Activated CD4-positive, alpha-beta T cell treated with anti-CD3 and anti-CD28 coated beads, Interleukin-2, amount 50 U/mL, for 48 hours (primary cell): ENCODE measurements at regions not wholly inside any gene's neighbourhood (a gene's known extent, or its start where the extent isn't known, plus 50 kb on each side); places are given as distances from the start of the nearest gene placed in this dataset.

Experiments
- DNase-seq, 2 experiments: peaks; one replicate each; pipeline ENCODE4 v3.0.0-alpha.2; 2020

- DNase-seq, result no peak
Measured at GRCh38 chr1:213820362-213821149, 167.2 kb upstream of the PROX1 start.

DNA sequence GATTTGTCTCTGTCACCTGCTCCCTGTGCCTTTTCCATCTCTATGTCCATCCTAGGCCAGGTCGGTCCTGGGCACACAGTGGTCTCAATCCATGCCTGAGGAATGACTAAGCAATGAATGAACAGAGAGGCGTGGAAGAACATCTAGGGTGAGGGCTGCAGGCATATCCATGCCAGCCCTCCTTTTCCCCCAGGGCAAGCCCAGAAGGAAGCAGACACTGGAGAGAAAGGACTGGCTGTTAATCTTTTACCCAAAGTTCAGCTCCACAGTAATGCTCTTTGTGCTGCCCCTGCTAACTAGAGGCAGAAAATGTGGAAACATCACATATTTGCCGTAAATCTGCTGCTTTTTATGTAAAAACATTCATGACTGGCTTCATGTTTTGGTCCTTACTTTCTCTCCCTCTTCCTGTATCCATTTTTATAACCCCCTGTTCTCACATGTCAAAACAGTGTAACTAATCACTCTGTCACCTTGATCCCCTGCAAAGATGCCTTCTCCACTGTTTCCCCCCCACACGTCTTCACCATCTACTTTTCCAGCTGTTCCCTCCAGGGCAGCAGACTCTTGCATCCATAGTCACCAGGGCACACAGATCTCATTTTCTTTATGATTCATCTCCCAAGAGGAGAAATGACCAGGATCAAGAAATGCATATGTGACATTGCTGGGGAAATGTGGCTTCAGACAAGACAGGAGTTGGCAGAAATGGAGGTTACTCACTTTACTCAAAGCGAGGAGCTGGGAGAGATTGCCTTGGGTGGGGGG is 166.4 kb upstream of the PROX1 start:
- no peak for DNase-seq

GRCh38 chr1:213821943-213822334 is 165.8 kb upstream of the PROX1 start:
- no peak for DNase-seq

DNA sequence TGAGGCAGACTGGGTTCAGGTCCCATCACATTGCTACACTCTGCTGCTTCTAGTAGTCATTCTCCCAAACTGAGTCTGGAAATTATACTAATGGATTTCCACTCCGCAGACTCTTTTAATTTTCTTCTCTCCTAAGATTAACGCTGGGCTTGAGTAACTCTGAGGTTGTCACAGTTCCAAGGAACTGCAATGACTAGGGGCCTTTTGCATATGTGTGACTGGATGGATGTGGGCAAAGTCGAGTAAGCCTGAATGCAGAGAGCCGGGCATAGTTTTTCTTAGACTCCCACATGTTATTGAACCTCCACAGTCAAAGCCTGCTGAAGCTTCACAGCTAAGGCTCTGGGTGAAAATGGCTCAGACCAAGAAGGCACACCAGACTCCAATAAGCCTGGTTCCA is 160.9 kb upstream of the PROX1 start:
- DNase-seq, result no peak

DNA sequence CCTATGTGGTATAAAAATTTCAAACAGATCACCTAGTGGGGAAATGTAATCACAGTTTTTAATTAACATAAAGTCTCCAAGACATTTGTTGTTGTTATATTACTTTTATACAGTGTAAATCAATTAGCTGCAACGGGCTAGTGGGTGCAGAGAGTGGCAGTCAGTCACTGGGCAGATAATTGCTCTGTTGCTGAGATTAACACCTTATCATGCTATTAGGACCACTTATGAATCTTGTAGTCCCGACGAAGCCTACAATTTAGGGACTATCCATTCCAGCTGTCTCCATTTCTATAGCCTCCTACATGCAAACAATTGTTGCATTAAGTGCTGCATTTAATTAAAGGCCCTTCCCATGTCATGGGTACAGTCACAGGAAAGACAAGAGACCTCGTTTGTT is 158.9 kb upstream of the PROX1 start:
- DNase-seq, result no peak

- DNase-seq, result no peak
Measured at GRCh38 chr1:213829780-213830179, 158.0 kb upstream of the PROX1 start.

GRCh38 chr1:213830371-213830770 is 157.4 kb upstream of the PROX1 start:
- DNase-seq, result no peak

DNA sequence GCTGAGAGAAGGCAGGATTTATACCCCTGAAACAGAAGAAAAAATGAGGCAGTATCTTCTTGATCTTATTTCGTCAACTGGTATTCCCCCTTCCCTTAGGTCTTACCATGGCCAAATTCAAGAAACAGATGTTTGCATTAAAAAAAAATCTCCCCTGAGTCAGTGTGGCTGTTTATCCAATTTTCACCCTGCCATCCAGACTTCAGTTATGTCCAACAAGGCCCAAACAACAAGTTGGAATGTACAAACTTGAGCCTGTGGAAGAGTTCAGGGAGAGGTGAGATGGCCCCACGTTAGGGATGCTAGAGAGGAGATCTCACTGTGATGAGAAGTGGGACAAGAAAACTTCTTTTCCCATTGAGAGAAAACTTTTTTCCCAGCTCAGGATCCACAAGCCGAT is 147.2 kb upstream of the PROX1 start:
- DNase-seq, result no peak

GRCh38 chr1:213844632-213845031 is 143.1 kb upstream of the PROX1 start:
- no peak for DNase-seq

DNA sequence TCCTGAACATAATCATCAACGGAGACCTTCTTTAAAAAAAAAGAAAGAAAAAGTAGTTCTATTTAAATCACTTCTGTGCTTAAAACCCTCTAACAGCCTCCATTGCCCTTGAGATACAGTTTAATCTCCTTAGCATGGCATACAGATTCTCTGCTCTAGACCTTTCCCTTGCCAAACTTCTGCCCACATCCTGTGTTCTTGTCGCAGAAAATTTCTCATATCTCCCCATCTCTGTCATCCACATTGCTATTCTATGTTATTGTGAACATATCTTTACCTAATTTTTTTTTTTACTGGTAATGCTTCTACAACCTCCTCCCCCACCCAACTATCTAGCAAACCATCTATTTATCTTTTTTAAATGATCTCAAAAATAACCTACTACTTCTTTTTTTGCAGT is 135.7 kb upstream of the PROX1 start:
- no peak for DNase-seq

DNA sequence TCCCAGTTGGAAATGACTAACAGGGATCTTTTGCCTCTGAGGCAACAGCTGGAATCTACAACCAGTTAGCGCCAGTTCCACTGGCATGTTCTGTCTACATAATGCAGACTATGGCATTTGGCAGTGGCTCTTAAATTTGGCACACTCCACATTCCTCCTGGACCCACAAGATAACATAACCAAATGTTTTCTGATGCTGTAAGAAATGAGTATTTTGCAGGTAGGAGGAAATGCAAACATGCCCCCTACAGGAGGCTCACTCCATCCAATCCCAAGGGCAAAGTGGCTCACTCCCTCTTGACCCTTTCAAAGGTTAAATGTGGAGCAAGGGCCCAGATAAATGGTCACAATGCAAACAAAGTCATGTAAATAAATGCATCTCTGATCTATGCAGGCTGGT is 129.2 kb upstream of the PROX1 start:
- DNase-seq, result no peak

DNA sequence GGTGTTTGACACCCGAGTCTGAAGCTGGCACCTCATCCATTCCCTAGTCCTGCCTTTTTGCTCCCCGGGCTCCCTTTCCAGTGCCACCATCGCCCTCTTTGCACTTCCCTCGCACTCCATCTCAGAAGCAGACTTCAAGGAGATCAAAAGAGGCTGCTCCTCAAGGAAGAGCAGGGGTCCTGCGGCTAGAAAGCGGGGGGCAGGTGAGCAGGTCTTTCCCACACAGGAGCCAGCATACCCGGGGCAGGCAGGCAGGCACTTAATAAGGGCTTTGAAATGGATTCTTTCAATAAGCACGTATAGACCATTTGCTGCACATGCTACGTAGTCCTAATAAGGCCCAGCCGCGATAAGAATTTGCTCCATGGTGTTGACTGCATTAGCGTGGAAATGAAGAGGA is 125.9 kb upstream of the PROX1 start:
- DNase-seq, result no peak

DNA sequence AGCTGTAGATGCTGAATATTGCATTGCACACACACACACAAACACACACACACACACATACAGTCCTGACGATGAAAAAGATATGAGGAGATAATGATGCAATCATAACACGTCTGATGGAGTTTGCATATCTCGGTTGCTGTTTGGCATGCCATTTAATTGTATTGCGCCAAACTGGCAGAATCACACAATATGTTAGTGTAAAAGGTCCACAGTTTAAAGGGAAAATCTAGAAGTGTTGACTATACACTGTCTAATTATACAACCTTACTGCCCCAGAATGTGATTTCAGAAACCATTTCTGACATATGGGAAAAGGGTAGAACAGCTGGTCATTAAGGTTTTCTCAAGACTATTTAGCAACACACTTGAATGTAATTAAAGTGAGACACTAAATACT is 123.7 kb upstream of the PROX1 start:
- no peak for DNase-seq

DNA sequence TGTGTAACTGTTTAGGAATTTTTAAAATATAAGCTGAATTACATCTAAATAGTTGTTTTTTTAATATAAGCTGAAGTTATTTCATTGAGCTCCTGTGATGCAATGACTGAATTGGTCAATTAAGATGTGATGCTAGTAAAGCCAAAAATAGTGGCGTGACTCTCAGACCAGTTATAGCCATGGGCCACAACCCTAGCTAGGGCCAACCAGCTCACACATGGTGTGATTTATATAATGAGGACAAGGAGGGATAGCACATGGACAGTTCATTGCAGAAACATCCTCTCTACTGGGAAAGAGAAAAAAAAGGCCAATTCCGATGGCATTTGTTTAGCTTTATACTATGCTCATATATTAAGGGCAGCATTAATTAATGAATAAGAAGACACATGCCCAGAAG is 119.3 kb upstream of the PROX1 start:
- DNase-seq, result no peak

DNA sequence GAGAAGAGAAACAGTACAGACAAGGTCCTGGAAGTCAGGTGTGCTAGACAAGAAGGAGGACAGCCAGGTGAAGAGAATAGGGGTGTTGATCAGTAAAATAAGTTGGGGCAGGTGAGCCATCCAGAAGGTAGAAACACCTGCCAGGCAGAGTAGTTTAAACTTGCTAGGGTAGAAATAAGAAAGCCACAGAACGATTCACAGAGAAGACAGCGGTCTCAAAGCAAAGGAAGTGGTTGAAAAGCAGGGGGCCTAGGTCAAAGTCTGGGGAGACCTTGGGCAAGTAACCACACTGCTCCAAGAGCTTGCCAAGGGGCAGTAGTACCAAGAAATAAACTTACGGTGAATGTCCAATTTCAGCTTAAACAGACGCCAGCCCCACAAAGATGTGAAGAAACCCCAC is 116.6 kb upstream of the PROX1 start:
- no peak for DNase-seq

DNA sequence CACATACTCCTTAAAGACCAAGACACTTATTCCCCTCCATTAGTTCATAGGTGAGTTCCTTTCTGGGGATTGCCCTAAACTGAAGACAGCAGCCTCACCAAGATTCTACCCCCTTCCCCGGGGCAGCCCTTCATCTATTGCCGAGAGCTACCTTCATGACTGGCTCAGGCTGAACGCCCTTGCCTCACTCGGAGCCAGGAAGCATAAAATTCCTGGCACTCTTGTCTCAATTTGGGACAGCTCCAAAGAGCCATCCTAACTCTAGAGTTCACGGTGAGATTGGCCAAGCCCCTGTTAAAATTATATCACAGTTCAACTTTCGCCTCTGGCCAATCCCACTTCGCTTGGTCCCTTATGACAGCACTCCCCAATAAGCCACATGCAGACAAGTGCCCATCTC is 113.0 kb upstream of the PROX1 start:
- DNase-seq, result no peak

- no peak for DNase-seq
Measured at GRCh38 chr1:213876531-213876930, 111.2 kb upstream of the PROX1 start.

GRCh38 chr1:213883618-213884017 is 104.2 kb upstream of the PROX1 start:
- no peak for DNase-seq

GRCh38 chr1:213884402-213884801 is 103.4 kb upstream of the PROX1 start:
- no peak for DNase-seq

DNA sequence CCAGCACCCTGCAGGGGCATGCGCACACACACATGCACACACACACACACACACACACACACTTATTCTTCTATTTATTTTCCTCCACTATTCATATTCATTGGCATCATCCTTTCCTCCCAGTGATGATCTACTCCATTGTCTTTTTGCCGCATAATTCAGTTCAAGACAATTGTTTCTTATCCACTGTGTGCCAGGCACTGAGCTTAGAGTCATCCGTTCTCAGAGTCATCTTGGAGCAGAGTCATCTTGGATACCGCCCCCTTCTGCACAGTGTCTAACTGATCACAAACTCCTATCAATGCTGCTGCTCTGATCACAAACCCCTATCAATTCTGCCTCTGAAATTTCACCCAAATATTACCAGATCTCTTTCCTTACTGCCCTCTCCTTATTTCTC is 102.8 kb upstream of the PROX1 start:
- DNase-seq, result no peak

DNA sequence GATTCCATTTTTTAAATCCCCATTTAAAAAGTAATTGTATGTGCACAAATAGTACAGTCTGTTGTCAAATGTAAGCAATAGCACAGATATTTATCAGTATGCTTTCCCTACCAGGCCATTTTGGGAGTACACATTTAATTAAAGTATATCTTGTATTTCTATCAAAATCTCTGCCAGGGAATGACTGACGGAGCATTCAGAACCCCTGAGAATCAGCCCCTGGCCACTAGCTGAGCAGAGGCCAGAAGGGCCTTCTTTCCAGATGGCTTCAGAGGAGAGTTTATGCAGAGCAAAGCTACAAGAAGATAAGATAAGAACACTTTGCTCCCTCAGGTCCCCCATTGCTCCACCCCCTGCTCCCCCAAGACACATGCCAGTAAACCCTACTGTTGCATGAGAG is 99.9 kb upstream of the PROX1 start:
- DNase-seq, result no peak

- no peak for DNase-seq
Measured at GRCh38 chr1:213891989-213892902, 95.5 kb upstream of the PROX1 start.

- no peak for DNase-seq
Measured at GRCh38 chr1:213898684-213899083, 89.1 kb upstream of the PROX1 start.

DNA sequence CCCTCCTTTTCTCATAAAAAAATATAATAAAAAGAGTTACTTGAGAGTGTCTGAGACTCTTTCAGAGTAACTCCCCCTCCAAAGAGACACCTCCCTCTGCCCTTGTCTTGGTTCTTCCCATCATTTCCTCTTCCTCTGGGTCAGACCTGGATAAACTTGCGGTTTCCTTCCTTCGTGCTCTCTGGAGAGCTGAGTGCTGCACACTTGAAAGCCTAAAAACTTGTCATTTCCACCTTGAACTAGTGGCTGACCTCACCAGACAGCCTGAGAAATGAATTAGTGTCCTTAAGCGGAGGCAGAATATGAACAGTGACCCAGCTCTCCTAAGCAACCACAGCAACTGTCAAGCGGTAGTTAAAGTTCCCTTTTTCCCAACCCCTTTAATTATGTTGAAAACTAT is 88.4 kb upstream of the PROX1 start:
- DNase-seq, result no peak
